Mucosa of descending colon (tissue), 3 donors: ENCODE measurements at regions not wholly inside any gene's neighbourhood (a gene's known extent, or its start where the extent isn't known, plus 50 kb on each side); places are given as distances from the start of the nearest gene placed in this dataset.

Source experiments
- ATAC-seq: fragments of 200-7000 bp; cut with Tn5 transposase; one replicate; pipeline ENCODE4 v1.9.1; 2020; ENCODE audit warnings: mild to moderate bottlenecking, moderate library complexity
- DNase-seq, 3 donors: peaks; one replicate each; pipeline ENCODE4 v3.0.0-alpha.2; 2020
- H3K36me3 ChIP-seq: fragments of 200-600 bp; one replicate; pipeline ENCODE4 v1.8.0; 2021; ENCODE audit warnings: low read depth, mild to moderate bottlenecking
- H3K4me1 ChIP-seq: fragments of 200-600 bp; one replicate; pipeline ENCODE4 v1.8.0; 2021; ENCODE audit warnings: low read depth, mild to moderate bottlenecking
- H3K4me3 ChIP-seq: fragments of 200-600 bp; one replicate; pipeline ENCODE4 v1.8.0; 2021; ENCODE audit warnings: mild to moderate bottlenecking
- H3K9me3 ChIP-seq: fragments of 200-600 bp; one replicate; pipeline ENCODE4 v1.8.0; 2021; ENCODE audit warnings: mild to moderate bottlenecking
- intact Hi-C, 2 donors: fragments of 100-400 bp; cut with DNase I in 1 of 2; cut with micrococcal nuclease in 1 of 2; formaldehyde crosslinking; loops; one replicate each; pipeline versions ENCODE4 v1.11.0 to v1.11.1; 2022; cut with DNase I, micrococcal nuclease
- TF ChIP-seq, protein P1 (sequence below): fragments of 200-600 bp; IDR thresholded peaks from one replicate; pipeline ENCODE4 v1.8.0; 2022; ENCODE audit warnings: antibody characterized with exemption, mild to moderate bottlenecking
- donor health status: DM: no; HTN: no; CAD: no; lungs with moderate emphysema.
- donor health status: DM: no; HTN: no; CAD: no.
- donor health status: DM: no; HTN: yes; CAD: no.

DNA sequence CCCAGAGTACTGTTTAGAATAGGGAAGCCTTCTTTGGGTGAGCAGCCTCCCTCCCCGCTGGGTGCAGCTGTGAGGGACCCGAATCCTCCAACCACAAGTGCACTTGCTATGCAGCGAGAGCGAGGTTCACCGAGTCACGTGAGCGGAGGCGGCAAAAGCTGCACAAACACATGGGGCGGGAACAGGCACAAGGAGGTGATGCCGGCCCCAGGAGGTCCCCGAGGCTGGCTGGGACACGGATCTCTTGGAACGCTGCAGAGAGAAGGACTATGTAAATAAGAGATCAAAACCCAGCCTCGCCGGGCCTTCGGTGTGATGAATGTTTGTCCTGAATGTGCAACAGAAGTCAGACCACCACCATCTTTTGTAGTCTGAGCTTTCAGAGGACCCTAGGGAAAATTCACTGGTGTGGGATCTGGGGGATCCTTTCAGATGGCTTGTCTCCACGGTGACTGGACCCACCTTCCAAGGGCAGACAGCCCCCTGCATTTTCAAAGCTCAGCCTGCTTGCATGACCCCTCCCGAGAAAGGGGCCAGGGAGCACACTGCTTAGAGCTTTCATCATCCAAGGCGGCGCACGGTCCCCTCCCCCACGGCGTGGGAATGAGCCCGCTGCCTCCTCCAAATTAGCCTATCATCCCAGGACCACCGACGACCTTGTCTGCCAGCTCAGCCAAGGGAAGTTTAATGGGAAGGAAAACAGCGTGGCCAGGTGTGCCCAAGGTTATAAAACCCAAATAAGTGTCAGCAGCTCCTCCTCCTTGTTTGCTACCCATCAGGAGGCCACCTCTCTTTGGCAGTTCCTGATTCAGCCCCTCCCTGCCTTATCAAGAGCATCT lies 327.7 kb downstream of the CXCL12 start:
- no peaks in the 10 kb centered on the region for H3K9me3 ChIP-seq
- intact Hi-C loops: no loop called here
- ATAC-seq (no peak), DNase-seq (no peak)
- no peaks in the 10 kb centered on the region for H3K36me3 ChIP-seq
- no peaks in the 10 kb centered on the region for H3K4me1 ChIP-seq
- no peak overlapping the region for H3K4me3 ChIP-seq
- TF ChIP-seq, protein P1, sequence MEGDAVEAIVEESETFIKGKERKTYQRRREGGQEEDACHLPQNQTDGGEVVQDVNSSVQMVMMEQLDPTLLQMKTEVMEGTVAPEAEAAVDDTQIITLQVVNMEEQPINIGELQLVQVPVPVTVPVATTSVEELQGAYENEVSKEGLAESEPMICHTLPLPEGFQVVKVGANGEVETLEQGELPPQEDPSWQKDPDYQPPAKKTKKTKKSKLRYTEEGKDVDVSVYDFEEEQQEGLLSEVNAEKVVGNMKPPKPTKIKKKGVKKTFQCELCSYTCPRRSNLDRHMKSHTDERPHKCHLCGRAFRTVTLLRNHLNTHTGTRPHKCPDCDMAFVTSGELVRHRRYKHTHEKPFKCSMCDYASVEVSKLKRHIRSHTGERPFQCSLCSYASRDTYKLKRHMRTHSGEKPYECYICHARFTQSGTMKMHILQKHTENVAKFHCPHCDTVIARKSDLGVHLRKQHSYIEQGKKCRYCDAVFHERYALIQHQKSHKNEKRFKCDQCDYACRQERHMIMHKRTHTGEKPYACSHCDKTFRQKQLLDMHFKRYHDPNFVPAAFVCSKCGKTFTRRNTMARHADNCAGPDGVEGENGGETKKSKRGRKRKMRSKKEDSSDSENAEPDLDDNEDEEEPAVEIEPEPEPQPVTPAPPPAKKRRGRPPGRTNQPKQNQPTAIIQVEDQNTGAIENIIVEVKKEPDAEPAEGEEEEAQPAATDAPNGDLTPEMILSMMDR: no peak

DNA sequence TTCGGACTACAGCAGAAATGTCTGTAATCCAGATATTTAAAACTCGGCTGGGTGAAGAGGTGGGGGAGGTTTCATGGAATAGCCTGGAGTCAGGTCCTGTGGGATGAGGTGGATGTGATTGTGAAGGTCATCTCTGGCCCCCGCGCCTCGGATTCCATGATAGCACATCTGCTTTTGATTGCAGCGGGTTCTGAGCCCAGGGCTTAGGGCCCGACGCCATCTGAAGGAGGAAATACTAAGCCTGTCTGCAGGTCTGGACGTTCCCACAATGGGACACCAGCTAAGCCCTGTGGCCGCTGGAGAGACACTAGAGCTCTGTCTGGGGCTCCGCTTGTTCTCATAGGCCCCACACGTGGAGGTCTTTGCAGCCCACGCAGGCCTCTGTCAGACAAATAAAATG lies 328.7 kb downstream of the CXCL12 start:
- ATAC-seq (no peak), DNase-seq (no peak)
- TF ChIP-seq, protein P1: no peak
- intact Hi-C loops: no loop called here
- Histone ChIP-seq H3K9me3 (no peaks in the 10 kb centered on the region), H3K4me1 (no peaks in the 10 kb centered on the region), H3K36me3 (no peaks in the 10 kb centered on the region), H3K4me3 (no peak overlapping the region)

DNA sequence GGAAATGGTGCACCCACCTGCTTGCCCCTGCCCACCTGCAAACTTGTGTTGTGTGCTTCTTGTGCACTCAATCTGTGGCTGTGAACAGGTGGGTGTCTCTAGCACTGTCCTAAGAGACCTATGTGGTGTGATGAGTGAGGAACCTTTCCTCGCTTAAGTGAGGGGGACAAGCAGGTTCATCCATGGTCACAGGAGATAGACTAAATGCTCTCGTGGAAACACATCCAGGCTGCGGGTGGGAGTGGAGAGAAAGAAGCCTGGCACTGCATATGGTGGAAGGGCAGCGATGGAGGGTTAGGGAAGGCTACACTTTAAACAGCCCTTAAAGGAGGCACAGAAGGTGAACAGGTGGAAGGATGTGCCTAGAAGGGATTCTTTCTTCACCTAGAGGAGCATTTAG lies 330.9 kb downstream of the CXCL12 start:
- intact Hi-C loops: no loop called here
- no peak for ATAC-seq

DNA sequence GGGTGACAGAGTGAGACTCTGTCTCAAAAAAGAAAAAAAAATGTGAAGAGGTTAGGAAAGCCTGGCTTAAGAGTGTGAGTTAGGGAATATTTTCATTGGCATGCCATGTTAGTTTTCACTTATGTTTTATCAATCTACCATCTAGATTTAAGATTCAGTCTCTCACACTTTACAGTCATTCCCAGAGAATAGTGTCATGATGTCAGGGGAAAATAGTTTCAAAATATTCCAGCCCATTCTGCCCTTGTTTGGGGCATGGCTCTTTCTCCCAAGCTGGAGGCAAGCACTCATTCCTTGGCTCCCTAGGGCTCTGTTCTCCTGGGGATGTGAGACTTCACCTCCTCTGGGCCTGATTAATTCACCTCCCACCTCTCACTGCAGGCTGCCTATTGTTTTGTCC lies 331.5 kb downstream of the CXCL12 start:
- H3K9me3 ChIP-seq: no peaks in the 10 kb centered on the region
- TF ChIP-seq, protein P1: no peak
- intact Hi-C loops: no loop called here
- DNase-seq: no peak
- H3K4me1 ChIP-seq: no peaks in the 10 kb centered on the region
- ATAC-seq: no peak
- H3K4me3 ChIP-seq: no peak overlapping the region
- no peaks in the 10 kb centered on the region for H3K36me3 ChIP-seq

More for the DNA sequence above, 330.9 kb downstream of the CXCL12 start:
- Histone ChIP-seq H3K9me3 (no peaks in the 10 kb centered on the region), H3K4me3 (no peak overlapping the region), H3K4me1 (no peaks in the 10 kb centered on the region), H3K36me3 (no peaks in the 10 kb centered on the region)
- DNase-seq: no peak
- TF ChIP-seq, protein P1: no peak

DNA sequence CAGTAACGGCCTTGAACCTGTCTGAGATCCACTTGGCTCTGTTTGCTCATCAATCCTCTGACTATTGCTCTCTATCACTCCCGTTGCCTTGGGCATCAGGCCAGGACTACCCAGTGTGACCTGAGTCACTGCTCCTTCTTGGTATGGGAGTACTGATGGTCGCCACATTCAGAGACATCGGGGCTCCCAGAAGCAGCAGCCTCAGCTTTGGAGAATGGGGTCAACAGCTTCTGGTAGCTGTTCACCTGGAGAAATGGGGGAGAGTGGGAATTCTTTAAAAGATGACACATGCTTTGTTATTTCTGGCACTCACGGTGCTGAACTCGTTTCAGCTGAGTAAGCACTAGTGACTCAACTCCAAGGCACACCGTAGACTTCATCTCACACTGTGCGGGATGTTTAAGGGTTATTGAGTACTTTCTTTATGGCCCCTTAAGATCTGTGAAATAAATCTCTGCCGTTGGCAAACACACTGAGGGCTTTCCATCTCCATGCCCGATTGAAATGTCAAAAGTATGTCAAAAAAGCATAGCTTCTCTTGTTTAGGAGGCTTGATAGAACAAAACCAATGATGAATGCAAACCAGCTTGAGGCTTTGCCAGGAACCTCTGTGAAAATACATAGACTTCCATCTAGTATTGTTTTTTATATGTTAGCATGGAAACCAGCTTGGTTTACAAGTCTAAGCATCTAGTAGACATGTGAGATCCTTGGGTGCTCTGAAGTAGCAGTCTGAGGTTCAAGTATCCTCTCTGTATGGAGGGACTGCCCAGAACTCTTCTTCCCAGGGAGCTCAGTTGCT lies 333.1 kb downstream of the CXCL12 start:
- no peak for ATAC-seq
- Histone ChIP-seq H3K4me1 (no peaks in the 10 kb centered on the region), H3K9me3 (no peaks in the 10 kb centered on the region), H3K4me3 (no peak overlapping the region), H3K36me3 (no peaks in the 10 kb centered on the region)
- intact Hi-C loops: no loop called here
- DNase-seq: no peak
- TF ChIP-seq, protein P1: no peak
